Right hindlimb (tissue), 1 donor: ENCODE measurements at regions not wholly inside any gene's neighbourhood (a gene's known extent, or its start where the extent isn't known, plus 50 kb on each side); places are given as distances from the start of the nearest gene placed in this dataset.
"Not testable (repeated sequence)": the region's sequence is repeated elsewhere in the genome, so short reads cannot be mapped to it uniquely, and the experiment has no call there.

Source experiments
- DNase-seq: peaks from one replicate; pipeline ENCODE4 v3.0.0-alpha.2; 2018

- no peak for DNase-seq
These were observed 114.3 kb downstream of the GJA1 start for GRCh38 chr6:121549736-121550135.

- DNase-seq = no peak
These were observed 115.1 kb downstream of the GJA1 start for GRCh38 chr6:121550491-121551010.

GRCh38 chr6:121555201-121555600 lies 119.8 kb downstream of the GJA1 start:
- no peak for DNase-seq

- DNase-seq = not testable (repeated sequence)
These were observed 120.7 kb downstream of the GJA1 start for GRCh38 chr6:121556149-121556548.

- no peak for DNase-seq
These were observed 121.9 kb downstream of the GJA1 start for GRCh38 chr6:121557146-121557940.

- no peak for DNase-seq
These were observed 124.3 kb downstream of the GJA1 start for GRCh38 chr6:121559611-121560269.

- no peak for DNase-seq
These were observed 125.0 kb downstream of the GJA1 start for GRCh38 chr6:121560476-121560875.

- no peak for DNase-seq
These were observed 127.8 kb downstream of the GJA1 start for GRCh38 chr6:121563286-121563685.

- not testable (repeated sequence) for DNase-seq
These were observed 129.1 kb downstream of the GJA1 start for GRCh38 chr6:121564529-121564928.

GRCh38 chr6:121571455-121571854 lies 136.0 kb downstream of the GJA1 start:
- DNase-seq = no peak

GRCh38 chr6:121573481-121573880 lies 138.0 kb downstream of the GJA1 start:
- no peak for DNase-seq

GRCh38 chr6:121578216-121578615 lies 142.8 kb downstream of the GJA1 start:
- DNase-seq = no peak

- DNase-seq = no peak
These were observed 144.0 kb downstream of the GJA1 start for GRCh38 chr6:121579478-121579877.

- DNase-seq = no peak
These were observed 145.9 kb downstream of the GJA1 start for GRCh38 chr6:121581327-121581726.

GRCh38 chr6:121582262-121582661 lies 146.8 kb downstream of the GJA1 start:
- DNase-seq = no peak

- no peak for DNase-seq
These were observed 149.3 kb downstream of the GJA1 start for GRCh38 chr6:121584586-121585369.

- DNase-seq = no peak
These were observed 155.0 kb downstream of the GJA1 start for GRCh38 chr6:121590438-121590837.

GRCh38 chr6:121590916-121591315 lies 155.5 kb downstream of the GJA1 start:
- no peak for DNase-seq

- DNase-seq = no peak
These were observed 157.0 kb downstream of the GJA1 start for GRCh38 chr6:121592261-121592935.

- DNase-seq = no peak
These were observed 157.7 kb downstream of the GJA1 start for GRCh38 chr6:121593011-121593641.

- DNase-seq = no peak
These were observed 158.6 kb downstream of the GJA1 start for GRCh38 chr6:121594053-121594452.

- no peak for DNase-seq
These were observed 160.2 kb downstream of the GJA1 start for GRCh38 chr6:121595646-121596045.
